IMR-90 (cell line): ENCODE measurements at regions not wholly inside any gene's neighbourhood (a gene's known extent, or its start where the extent isn't known, plus 50 kb on each side); places are given as distances from the start of the nearest gene placed in this dataset.
A peak's percentile ranks its signal among the peaks of the same experiment; 100 is the strongest.

Experiments
- ATAC-seq: fragments of 200-7000 bp; cut with Tn5 transposase; 2 replicates; pipeline ENCODE4 v1.9.1; 2020; ENCODE audit warnings: low read depth, mild to moderate bottlenecking, moderate library complexity
- BruUV-seq: library from RNA; stranded (reverse); fragments of 400-500 nt; replicated peaks from 2 replicates; lab custom pipeline; 2021; lab: Mats Ljungman, UMichigan
- CTCF ChIA-PET: fragments of 300-600 bp; formaldehyde crosslinking; extraction: SDS; loops from one replicate; lab custom pipeline; 2021; ENCODE audit warnings: antibody characterized with exemption; lab: Yijun Ruan, JAX
- POLR2A ChIA-PET: fragments of 300-600 bp; sonication (Branson Sonifier 250); formaldehyde crosslinking; loops from one replicate; lab custom pipeline; 2022; ENCODE audit warnings: antibody characterized with exemption; ENCODE audit not compliant: unreplicated experiment; lab: Charles Lee
- DNase-seq: peaks from one replicate; pipeline ENCODE4 v3.0.0; 2013
- H2AFZ ChIP-seq: replicated peaks from 2 replicates; pipeline ENCODE3; 2013; ENCODE audit warnings: low read length, mild to moderate bottlenecking; ENCODE audit not compliant: poor library complexity
- H2AK5ac ChIP-seq: 2 replicates; pipeline ENCODE4 v1.6.1; 2013; ENCODE audit warnings: low read depth, low read length, inconsistent platforms
- H2AK9ac ChIP-seq: replicated peaks from 2 replicates; pipeline ENCODE3; 2013; ENCODE audit warnings: mild to moderate bottlenecking, low read depth, low read length, moderate library complexity; ENCODE audit not compliant: poor library complexity
- H2BK120ac ChIP-seq: 2 replicates; pipeline ENCODE4 v1.6.1; 2013; ENCODE audit warnings: low read depth, low read length, inconsistent platforms
- H2BK15ac ChIP-seq: 3 replicates; pipeline ENCODE4 v1.6.1; 2013; ENCODE audit warnings: low read depth, low read length, inconsistent platforms
- H2BK20ac ChIP-seq: 2 replicates; pipeline ENCODE4 v1.6.1; 2013; ENCODE audit warnings: low read depth, mild to moderate bottlenecking, inconsistent platforms, low read length, moderate library complexity
- H2BK5ac ChIP-seq: 2 replicates; pipeline ENCODE4 v1.6.1; 2013; ENCODE audit warnings: mild to moderate bottlenecking, low read depth, low read length, inconsistent platforms; ENCODE audit not compliant: poor library complexity, severe bottlenecking
- H3K14ac ChIP-seq: replicated peaks from 2 replicates; pipeline ENCODE4 v1.6.1; 2013; ENCODE audit warnings: low read depth, low read length, inconsistent platforms
- H3K18ac ChIP-seq: 2 replicates; pipeline ENCODE4 v1.6.1; 2013; ENCODE audit warnings: low read depth, low read length, control low read depth
- H3K23ac ChIP-seq: 2 replicates; pipeline ENCODE4 v1.6.1; 2013; ENCODE audit warnings: low read depth, low read length, inconsistent platforms
- H3K27ac ChIP-seq: 2 replicates; pipeline ENCODE4 v1.5.1; 2013; ENCODE audit warnings: mild to moderate bottlenecking, control low read depth, low read length; ENCODE audit not compliant: insufficient read depth
- H3K27me3 ChIP-seq: 2 replicates; pipeline ENCODE4 v1.6.1; 2013; ENCODE audit warnings: low read length; ENCODE audit not compliant: control insufficient read depth, insufficient read depth
- H3K36me3 ChIP-seq: 2 replicates; pipeline ENCODE4 v1.6.1; 2013; ENCODE audit warnings: low read length, mixed read lengths; ENCODE audit not compliant: control insufficient read depth, insufficient read depth
- H3K4ac ChIP-seq: 2 replicates; pipeline ENCODE4 v1.6.1; 2013; ENCODE audit warnings: low read depth, low read length, inconsistent platforms
- H3K4me1 ChIP-seq: 2 replicates; pipeline ENCODE4 v1.6.1; 2013; ENCODE audit warnings: low read length, mixed read lengths; ENCODE audit not compliant: control insufficient read depth, insufficient read depth
- H3K4me2 ChIP-seq: 2 replicates; pipeline ENCODE4 v1.6.1; 2013; ENCODE audit warnings: low read depth, mild to moderate bottlenecking, control low read depth, low read length, moderate library complexity
- H3K4me3 ChIP-seq: 2 replicates; pipeline ENCODE4 v1.5.1; 2013; ENCODE audit warnings: low read depth, mild to moderate bottlenecking, control low read depth, low read length, moderate library complexity; ENCODE audit not compliant: insufficient read depth
- H3K56ac ChIP-seq: 2 replicates; pipeline ENCODE4 v1.6.1; 2013; ENCODE audit warnings: low read length, inconsistent platforms; ENCODE audit not compliant: insufficient read depth; ENCODE audit errors: extremely low read depth
- H3K79me1 ChIP-seq, 2 experiments: 2 replicates each; pipeline ENCODE4 v1.6.1; 2013; ENCODE audit warnings: low read length in 2 of 2, inconsistent platforms in 1 of 2, low read depth in 1 of 2
- H3K9ac ChIP-seq: 2 replicates; pipeline ENCODE4 v1.6.1; 2013; ENCODE audit warnings: low read depth, low read length, control low read depth
- H3K9me1 ChIP-seq: 2 replicates; pipeline ENCODE4 v1.6.1; 2013; ENCODE audit warnings: low read length, inconsistent platforms; ENCODE audit not compliant: insufficient read depth
- H3K9me3 ChIP-seq: 2 replicates; pipeline ENCODE4 v1.6.1; 2013; ENCODE audit warnings: low read length; ENCODE audit not compliant: control insufficient read depth, insufficient read depth
- H4K20me1 ChIP-seq: 2 replicates; pipeline ENCODE4 v1.6.1; 2013; ENCODE audit warnings: low read length, inconsistent platforms; ENCODE audit not compliant: insufficient read depth
- H4K5ac ChIP-seq: 2 replicates; pipeline ENCODE4 v1.6.1; 2013; ENCODE audit warnings: mild to moderate bottlenecking, low read depth, low read length, control low read depth
- H4K8ac ChIP-seq, 2 experiments: 2 replicates each; pipeline ENCODE4 v1.6.1; 2013; ENCODE audit warnings: low read depth in 2 of 2, low read length in 2 of 2, control low read depth in 1 of 2, inconsistent platforms in 1 of 2
- H4K91ac ChIP-seq: 2 replicates; pipeline ENCODE4 v1.6.1; 2013; ENCODE audit warnings: low read depth, low read length, inconsistent platforms; ENCODE audit not compliant: insufficient read depth
- BHLHE40 ChIP-seq: fragments of 150-350 bp; IDR thresholded peaks from 2 replicates; pipeline ENCODE4 v1.6.1; 2016; ENCODE audit warnings: mild to moderate bottlenecking, low read depth, low read length
- CHD1 ChIP-seq: IDR thresholded peaks from 2 replicates; pipeline ENCODE4 v1.6.1; 2012; ENCODE audit warnings: low read depth, low read length, improper control_type of control experiment
- CTCF ChIP-seq: conservative IDR thresholded peaks from 2 replicates; pipeline ENCODE4 v1.5.1; 2012; ENCODE audit warnings: mild to moderate bottlenecking, low read depth, low read length, improper control_type of control experiment
- ELK1 ChIP-seq: fragments of 150-350 bp; IDR thresholded peaks from 2 replicates; pipeline ENCODE4 v1.6.1; 2016; ENCODE audit warnings: low read depth, mild to moderate bottlenecking, low read length, moderate library complexity, borderline replicate concordance
- FOS ChIP-seq: fragments of 150-350 bp; IDR thresholded peaks from 2 replicates; pipeline ENCODE4 v1.6.1; 2016; ENCODE audit warnings: low read depth, low read length
- MAZ ChIP-seq: IDR thresholded peaks from 2 replicates; pipeline ENCODE4 v1.6.1; 2012; ENCODE audit warnings: low read depth, mild to moderate bottlenecking, low read length, improper control_type of control experiment, moderate library complexity, borderline replicate concordance
- MXI1 ChIP-seq: IDR thresholded peaks from 2 replicates; pipeline ENCODE4 v1.6.1; 2012; ENCODE audit warnings: low read depth, mild to moderate bottlenecking, low read length, moderate library complexity, borderline replicate concordance
- NFE2L2 ChIP-seq: fragments of 150-350 bp; IDR thresholded peaks from 2 replicates; pipeline ENCODE4 v1.6.1; 2016; ENCODE audit warnings: low read depth, mild to moderate bottlenecking, low read length
- RAD21 ChIP-seq: IDR thresholded peaks from 2 replicates; pipeline ENCODE4 v1.6.1; 2012; ENCODE audit warnings: low read length, improper control_type of control experiment
- USF2 ChIP-seq: fragments of 150-350 bp; IDR thresholded peaks from 2 replicates; pipeline ENCODE4 v1.6.1; 2017; ENCODE audit warnings: mild to moderate bottlenecking, antibody characterized with exemption, low read length, low read depth
- WGBS, 2 experiments: methylation state at CpG; one replicate each; pipeline versions ENCODE4 v1.1.5 to v1.1.7; 2013; ENCODE audit warnings: missing lambda C conversion rate in 2 of 2; ENCODE audit not compliant: insufficient read length in 1 of 2; ENCODE audit errors: extremely low coverage in 2 of 2; 5-methylcytosine and 5-hydroxymethylcytosine counted together
- dilution Hi-C: fragments of 300-500 bp; cut with HindIII; formaldehyde crosslinking; loops from one replicate; pipeline ENCODE4 v1.14.3; 2018; ENCODE audit warnings: low sequenced_read_pairs; ENCODE audit not compliant: unreplicated experiment
- in situ Hi-C: fragments of 300-500 bp; cut with MboI; formaldehyde crosslinking; loops from 3 replicates; pipeline ENCODE4 v1.14.3; 2019; ENCODE audit warnings: low sequenced_read_pairs, inconsistent platforms, mixed read lengths
- intact Hi-C: fragments of 100-400 bp; cut with micrococcal nuclease; formaldehyde crosslinking; loops from 2 replicates; pipeline ENCODE4 v1.10.0; 2022

GRCh38 chrX:125577479-125577878 lies 257.8 kb downstream of the TEX13C start:
- POLR2A ChIA-PET = no interaction called here
- H3K27me3 ChIP-seq = no peaks in the 10 kb centered on the region
- H2AK5ac ChIP-seq = no peak overlapping the region
- WGBS, 2 experiments = no CpG with 5 or more reads among the region's 1 CpG
- DNase-seq (no peak), ATAC-seq (peak; percentile 99)
- CTCF ChIA-PET = no interaction called here
- dilution Hi-C loops (no loop called here), in situ Hi-C loops (no loop called here), intact Hi-C loops (no loop called here)
- no TSS peak for BruUV-seq
- H4K8ac ChIP-seq = no peak overlapping the region
- H3K56ac ChIP-seq = no peak overlapping the region
- H3K79me1 ChIP-seq = no peaks in the 10 kb centered on the region
- H4K20me1 ChIP-seq = no peaks in the 10 kb centered on the region
- no peak overlapping the region for H3K14ac ChIP-seq
- no peak overlapping the region for H2BK20ac ChIP-seq
- H2AFZ ChIP-seq = no peak overlapping the region
- H3K9me1 ChIP-seq = no peaks in the 10 kb centered on the region
- no peaks in the 10 kb centered on the region for H3K9me3 ChIP-seq
- no peaks in the 10 kb centered on the region for H3K36me3 ChIP-seq
- H3K23ac ChIP-seq = no peak overlapping the region
- TF ChIP-seq MXI1 = no peak
- no peak for TF ChIP-seq FOS
- TF ChIP-seq CHD1 = no peak
- no peak for TF ChIP-seq ELK1
- TF ChIP-seq NFE2L2 = no peak
- TF ChIP-seq USF2 = no peak
- no peak for TF ChIP-seq RAD21
- TF ChIP-seq BHLHE40 = no peak
- TF ChIP-seq CTCF = no peak
- no peak for TF ChIP-seq MAZ
- H3K9ac ChIP-seq = no peak overlapping the region
- H2AK9ac ChIP-seq = no peak overlapping the region
- H4K5ac ChIP-seq = no peak overlapping the region
- H3K4me2 ChIP-seq = no peak overlapping the region
- H3K18ac ChIP-seq = no peak overlapping the region
- no peak overlapping the region for H2BK5ac ChIP-seq
- no peak overlapping the region for H3K4ac ChIP-seq
- H4K91ac ChIP-seq = no peak overlapping the region
- no peak overlapping the region for H2BK15ac ChIP-seq
- H3K27ac ChIP-seq = no peak overlapping the region
- no peaks in the 10 kb centered on the region for H3K4me1 ChIP-seq
- H3K4me3 ChIP-seq = no peak overlapping the region
- H2BK120ac ChIP-seq = no peak overlapping the region
